ENCODE measurements at regions not wholly inside any gene's neighbourhood (a gene's known extent, or its start where the extent isn't known, plus 50 kb on each side); places are given as distances from the start of the nearest gene placed in this dataset.

GRCh38 chr21:25462517-25462971 is 144.7 kb downstream of the MRPL39 start:
- Histone ChIP-seq H2BK15ac (ENCODE audit: low read depth, low read length) (no peak overlapping the region), H3K27ac (ENCODE audit: insufficient read depth, low read length) (no peak overlapping the region), H2BK20ac (ENCODE audit: low read depth, low read length) (no peak overlapping the region), H2BK120ac (ENCODE audit: low read depth, low read length) (no peak overlapping the region), H3K4me3 (ENCODE audit: insufficient read depth, low read depth, low read length) (no peak overlapping the region), H3K79me1 (ENCODE audit: low read depth in 1 of 2, low read length in 2 of 2) (no peaks in the 10 kb centered on the region), H3K27me3 (ENCODE audit: control insufficient read depth, insufficient read depth, low read length) (no peaks in the 10 kb centered on the region), H2AFZ (replicated peaks; ENCODE audit: low read length, poor library complexity) (no peak overlapping the region), H3K9me3 (ENCODE audit: control insufficient read depth, insufficient read depth, low read length) (no peaks in the 10 kb centered on the region), H3K4me2 (ENCODE audit: low read depth, low read length) (no peak overlapping the region), H3K14ac (replicated peaks; ENCODE audit: low read depth, low read length) (no peak overlapping the region), H2AK9ac (replicated peaks; ENCODE audit: low read depth, low read length, poor library complexity) (no peak overlapping the region), H2BK5ac (ENCODE audit: low read depth, low read length, poor library complexity, severe bottlenecking) (no peak overlapping the region), H4K5ac (ENCODE audit: low read depth, low read length) (no peak overlapping the region), H3K9ac (ENCODE audit: low read depth, low read length) (no peak overlapping the region), H2AK5ac (ENCODE audit: low read depth, low read length) (no peak overlapping the region), H4K91ac (ENCODE audit: insufficient read depth, low read depth, low read length) (no peak overlapping the region), H3K18ac (ENCODE audit: low read depth, low read length) (no peak overlapping the region), H3K4me1 (ENCODE audit: control insufficient read depth, insufficient read depth, low read length) (no peaks in the 10 kb centered on the region), H3K4ac (ENCODE audit: low read depth, low read length) (no peak overlapping the region), H3K56ac (ENCODE audit: extremely low read depth, insufficient read depth, low read length) (no peak overlapping the region), H3K36me3 (ENCODE audit: control insufficient read depth, insufficient read depth, low read length) (no peaks in the 10 kb centered on the region), H4K8ac (ENCODE audit: low read depth in 2 of 2, low read length in 2 of 2) (no peak overlapping the region), H3K23ac (ENCODE audit: low read depth, low read length) (no peak overlapping the region), H4K20me1 (ENCODE audit: insufficient read depth, low read length) (no peaks in the 10 kb centered on the region), H3K9me1 (ENCODE audit: insufficient read depth, low read length) (no peaks in the 10 kb centered on the region; the same call in 1 of the 2 replicates)
- CTCF ChIA-PET, result interaction anchor here (0.6 kb wide), 1 partner anchor 1291 kb away, joined by 3 read pairs; no protein-coding TSS in a partner anchor
- DNase-seq (no peak), ATAC-seq (ENCODE audit: low read depth) (no peak)
- dilution Hi-C loops (cut with HindIII; ENCODE audit: low sequenced_read_pairs, unreplicated experiment), result no loop called here
- POLR2A ChIA-PET (ENCODE audit: unreplicated experiment), result no interaction called here
- TF ChIP-seq USF2 (IDR thresholded peaks at IDR 0.05; ENCODE audit: low read depth, low read length) (no peak), MXI1 (IDR thresholded peaks at IDR 0.05; ENCODE audit: borderline replicate concordance, low read depth, low read length) (no peak), CHD1 (IDR thresholded peaks at IDR 0.05; ENCODE audit: low read depth, low read length) (no peak), POLR2A (IDR thresholded peaks at IDR 0.05; ENCODE audit: low read depth, low read length) (no peak), MAZ (IDR thresholded peaks at IDR 0.05; ENCODE audit: borderline replicate concordance, low read depth, low read length) (no peak), ELK1 (IDR thresholded peaks at IDR 0.05; ENCODE audit: borderline replicate concordance, low read depth, low read length) (no peak), CTCF (conservative IDR thresholded peaks at IDR 0.05; ENCODE audit: low read depth, low read length) (no peak), RCOR1 (IDR thresholded peaks at IDR 0.05; ENCODE audit: insufficient replicate concordance, low read length) (no peak), SMC3 (IDR thresholded peaks at IDR 0.05; ENCODE audit: low read depth, low read length) (no peak), CEBPB (IDR thresholded peaks at IDR 0.05; ENCODE audit: low read depth, low read length) (no peak), FOS (IDR thresholded peaks at IDR 0.05; ENCODE audit: low read depth, low read length) (no peak), BHLHE40 (IDR thresholded peaks at IDR 0.05; ENCODE audit: low read depth, low read length) (no peak), NFE2L2 (IDR thresholded peaks at IDR 0.05; ENCODE audit: low read depth, low read length) (no peak), RAD21 (IDR thresholded peaks at IDR 0.05; ENCODE audit: low read length) (no peak), MAFK (IDR thresholded peaks at IDR 0.05; ENCODE audit: low read depth, low read length) (no peak), RFX5 (IDR thresholded peaks at IDR 0.05; ENCODE audit: low read depth, low read length) (no peak)
- no TSS peak for BruUV-seq (replicated peaks)
- WGBS, 2 experiments (ENCODE audit: extremely low coverage in 2 of 2, insufficient read length in 1 of 2), result no CpG with 5 or more reads among the region's 5 CpGs
- intact Hi-C loops (cut with micrococcal nuclease), result no loop called here
- in situ Hi-C loops (cut with MboI; ENCODE audit: low sequenced_read_pairs), result no loop called here

All from IMR-90 (cell line).